ENCODE measurements at regions not wholly inside any gene's neighbourhood (a gene's known extent, or its start where the extent isn't known, plus 50 kb on each side); places are given as distances from the start of the nearest gene placed in this dataset.

- TF ChIP-seq TAF1 (IDR thresholded peaks at IDR 0.05; ENCODE audit: borderline replicate concordance, low read depth, low read length) (no peak), MXI1 (IDR thresholded peaks at IDR 0.05; ENCODE audit: low read depth, low read length) (no peak), USF1 (IDR thresholded peaks at IDR 0.05; ENCODE audit: borderline replicate concordance, low read depth) (no peak), SMC3 (IDR thresholded peaks at IDR 0.05; ENCODE audit: low read depth, low read length) (no peak)
- TF ChIP-seq, protein P1, sequence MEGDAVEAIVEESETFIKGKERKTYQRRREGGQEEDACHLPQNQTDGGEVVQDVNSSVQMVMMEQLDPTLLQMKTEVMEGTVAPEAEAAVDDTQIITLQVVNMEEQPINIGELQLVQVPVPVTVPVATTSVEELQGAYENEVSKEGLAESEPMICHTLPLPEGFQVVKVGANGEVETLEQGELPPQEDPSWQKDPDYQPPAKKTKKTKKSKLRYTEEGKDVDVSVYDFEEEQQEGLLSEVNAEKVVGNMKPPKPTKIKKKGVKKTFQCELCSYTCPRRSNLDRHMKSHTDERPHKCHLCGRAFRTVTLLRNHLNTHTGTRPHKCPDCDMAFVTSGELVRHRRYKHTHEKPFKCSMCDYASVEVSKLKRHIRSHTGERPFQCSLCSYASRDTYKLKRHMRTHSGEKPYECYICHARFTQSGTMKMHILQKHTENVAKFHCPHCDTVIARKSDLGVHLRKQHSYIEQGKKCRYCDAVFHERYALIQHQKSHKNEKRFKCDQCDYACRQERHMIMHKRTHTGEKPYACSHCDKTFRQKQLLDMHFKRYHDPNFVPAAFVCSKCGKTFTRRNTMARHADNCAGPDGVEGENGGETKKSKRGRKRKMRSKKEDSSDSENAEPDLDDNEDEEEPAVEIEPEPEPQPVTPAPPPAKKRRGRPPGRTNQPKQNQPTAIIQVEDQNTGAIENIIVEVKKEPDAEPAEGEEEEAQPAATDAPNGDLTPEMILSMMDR (IDR thresholded peaks at IDR 0.05): no peak
Measured at GRCh38 chr2:36193680-36194079, 161.9 kb upstream of the CRIM1 start.

All from SK-N-SH (cell line).